Hematopoietic multipotent progenitor cell treated with erythropoietin and hydrocortisone succinate and interleukin-3 and kit ligand, for 17 days (in vitro differentiated cells): ENCODE measurements at regions not wholly inside any gene's neighbourhood (a gene's known extent, or its start where the extent isn't known, plus 50 kb on each side); places are given as distances from the start of the nearest gene placed in this dataset.

Source experiments
- DNase-seq: peaks from one replicate; pipeline ENCODE4 v3.0.0-alpha.2; 2015; ENCODE audit warnings: low spot score

- no peak for DNase-seq
These were observed 159.4 kb upstream of the TWIST2 start for GRCh38 chr2:238688193-238689153.

- no peak for DNase-seq
These were observed 158.6 kb upstream of the TWIST2 start for GRCh38 chr2:238689331-238689730.

GRCh38 chr2:238689871-238690389, 158.0 kb upstream of the TWIST2 start:
- DNase-seq: no peak

- DNase-seq: no peak
These were observed 157.4 kb upstream of the TWIST2 start for GRCh38 chr2:238690511-238690910.

GRCh38 chr2:238691596-238692491, 156.0 kb upstream of the TWIST2 start:
- no peak for DNase-seq

DNA sequence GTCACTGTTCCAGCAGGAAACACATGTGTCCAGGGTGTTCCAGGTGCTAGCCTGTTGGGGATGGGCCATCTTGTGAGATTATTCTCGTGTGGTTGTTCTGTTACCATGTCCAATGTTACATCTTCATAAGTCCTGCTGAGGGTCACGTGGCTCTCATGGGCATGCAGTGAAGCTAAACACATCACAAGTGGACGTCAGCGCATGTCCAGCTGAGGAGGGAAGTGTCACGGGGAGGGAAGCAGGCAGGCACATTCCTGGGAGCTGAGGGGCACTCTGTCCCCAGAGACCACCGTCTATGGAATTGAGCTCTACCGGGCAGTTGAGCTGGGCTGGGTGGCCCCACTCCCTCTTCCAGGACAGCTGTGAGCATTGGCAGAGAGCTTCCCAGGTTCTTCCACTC, 155.3 kb upstream of the TWIST2 start:
- no peak for DNase-seq

DNA sequence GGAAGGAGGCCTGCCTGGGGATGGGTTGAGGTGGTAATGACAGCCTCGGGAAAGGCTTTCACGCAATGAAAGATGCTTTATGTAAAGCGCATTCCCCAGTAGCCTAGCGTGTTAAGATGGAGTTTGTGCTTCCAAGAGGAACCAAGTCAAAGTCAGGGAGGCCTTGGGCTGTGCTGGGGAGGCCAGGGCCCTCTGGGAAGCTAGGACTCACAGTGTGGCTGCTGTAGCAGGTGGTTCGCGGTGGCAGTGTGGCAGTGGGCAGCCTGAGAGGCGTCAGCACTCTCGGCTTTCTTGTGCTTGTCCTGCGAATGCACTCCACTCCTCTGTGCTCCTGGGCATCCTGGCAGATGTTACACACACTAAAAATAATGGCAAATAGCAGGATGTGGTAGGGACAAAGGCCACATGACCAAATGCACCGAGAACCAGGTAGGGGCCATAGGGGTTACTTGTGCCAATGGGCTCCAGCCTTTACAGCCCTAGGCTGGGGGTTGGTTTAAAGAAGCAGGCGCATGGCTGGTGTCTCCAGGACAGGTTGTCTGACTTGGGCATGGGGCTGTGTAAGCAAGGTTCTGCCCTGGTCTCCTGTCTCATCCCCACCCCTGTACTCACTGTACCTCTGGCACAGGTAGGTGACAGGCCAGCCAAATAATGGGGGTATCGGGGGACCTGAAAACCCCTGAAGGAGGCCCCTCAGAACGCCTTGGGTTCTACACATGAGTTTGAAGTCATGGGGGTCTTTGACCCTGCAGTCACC, 154.4 kb upstream of the TWIST2 start:
- DNase-seq: no peak

DNA sequence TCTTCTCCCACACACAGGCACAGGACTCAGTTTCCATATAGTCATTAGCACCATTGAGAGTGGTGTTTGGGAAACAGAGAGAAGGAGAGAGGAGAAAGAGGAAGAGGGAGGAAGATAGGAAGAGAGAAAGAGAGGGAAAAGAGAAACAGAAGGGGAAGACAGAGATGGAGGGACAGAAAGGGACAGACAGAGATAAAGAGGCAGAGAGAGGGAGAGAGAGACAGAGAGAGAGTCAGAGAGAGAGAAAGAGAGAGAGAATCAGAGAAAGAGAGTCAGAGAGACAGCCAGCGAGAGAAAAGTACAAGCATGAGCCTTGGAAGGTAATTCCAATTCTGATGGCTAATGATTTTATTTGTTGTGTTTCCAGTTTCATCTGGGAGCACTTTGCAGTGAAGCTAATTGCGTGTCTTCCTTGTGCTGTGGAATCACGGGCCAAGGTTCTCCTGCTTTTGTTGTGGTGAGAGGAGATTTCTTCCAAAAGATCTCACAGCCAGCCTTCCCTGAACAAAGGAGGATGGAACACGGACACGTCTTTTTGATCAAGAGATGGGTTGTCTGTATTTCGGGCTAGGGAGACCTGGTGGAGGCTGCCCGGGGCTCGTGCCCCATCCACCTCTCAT, 153.6 kb upstream of the TWIST2 start:
- no peak for DNase-seq

DNA sequence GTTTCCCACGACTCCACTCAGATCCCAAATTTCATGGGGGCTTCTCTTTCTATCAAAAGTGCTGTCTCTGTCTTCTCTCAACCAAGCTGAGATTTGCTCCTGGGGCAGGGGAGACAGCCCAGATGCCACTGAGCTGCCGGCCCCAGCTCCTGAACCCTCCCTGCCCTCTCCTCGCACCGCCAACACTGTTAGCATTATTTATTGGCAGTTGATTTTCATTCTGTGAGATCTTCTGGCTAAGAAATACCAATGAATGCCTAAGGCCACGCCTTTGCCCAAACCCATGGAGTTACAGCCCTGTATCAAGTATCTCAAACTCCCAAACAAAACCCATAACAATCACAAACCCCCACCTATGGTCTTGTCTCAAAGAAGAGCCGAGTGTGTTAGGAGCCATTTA, 153.0 kb upstream of the TWIST2 start:
- DNase-seq: no peak

DNA sequence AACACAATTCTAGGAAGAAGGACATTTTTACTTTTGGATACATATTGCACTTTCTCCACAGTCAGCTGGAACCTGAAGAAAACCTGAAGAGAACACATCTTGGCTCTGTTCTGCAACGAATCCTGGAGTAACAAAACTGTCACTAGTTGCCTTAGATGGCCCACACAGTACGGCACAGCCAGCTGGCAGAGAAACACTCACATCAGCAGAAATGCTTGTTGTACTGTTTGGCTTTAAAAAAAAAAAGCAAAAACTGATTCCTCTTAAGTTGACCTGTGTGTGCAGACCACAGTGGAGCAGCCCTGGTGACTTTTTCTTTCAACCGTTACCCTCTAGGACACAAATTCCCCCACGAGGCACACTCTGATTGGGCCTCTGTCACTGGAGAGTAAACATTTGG, 152.3 kb upstream of the TWIST2 start:
- DNase-seq: no peak

DNA sequence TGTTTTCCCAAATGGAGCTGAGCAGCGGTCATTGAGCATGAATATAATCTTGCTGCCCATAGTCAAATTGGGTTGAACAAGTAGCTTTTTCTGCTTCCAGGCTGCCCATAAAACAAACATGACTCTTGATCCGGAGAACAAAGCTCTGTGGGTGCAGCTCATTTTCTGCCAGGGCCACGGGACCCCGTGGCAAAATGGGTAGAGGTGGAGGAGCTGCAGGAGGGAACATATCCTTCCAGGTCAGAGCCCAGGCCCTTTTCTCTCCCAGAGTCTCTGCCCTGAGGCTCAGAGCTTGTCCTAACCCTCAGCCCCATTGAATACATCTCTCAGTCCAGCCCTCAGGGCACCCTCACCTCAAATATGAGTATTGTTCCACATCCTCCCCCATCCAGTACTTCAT, 151.6 kb upstream of the TWIST2 start:
- DNase-seq: no peak

- DNase-seq: no peak
These were observed 151.1 kb upstream of the TWIST2 start for GRCh38 chr2:238696786-238697185.

GRCh38 chr2:238697193-238698071, 150.5 kb upstream of the TWIST2 start:
- no peak for DNase-seq

- no peak for DNase-seq
These were observed 149.9 kb upstream of the TWIST2 start for GRCh38 chr2:238698072-238698352.

DNA sequence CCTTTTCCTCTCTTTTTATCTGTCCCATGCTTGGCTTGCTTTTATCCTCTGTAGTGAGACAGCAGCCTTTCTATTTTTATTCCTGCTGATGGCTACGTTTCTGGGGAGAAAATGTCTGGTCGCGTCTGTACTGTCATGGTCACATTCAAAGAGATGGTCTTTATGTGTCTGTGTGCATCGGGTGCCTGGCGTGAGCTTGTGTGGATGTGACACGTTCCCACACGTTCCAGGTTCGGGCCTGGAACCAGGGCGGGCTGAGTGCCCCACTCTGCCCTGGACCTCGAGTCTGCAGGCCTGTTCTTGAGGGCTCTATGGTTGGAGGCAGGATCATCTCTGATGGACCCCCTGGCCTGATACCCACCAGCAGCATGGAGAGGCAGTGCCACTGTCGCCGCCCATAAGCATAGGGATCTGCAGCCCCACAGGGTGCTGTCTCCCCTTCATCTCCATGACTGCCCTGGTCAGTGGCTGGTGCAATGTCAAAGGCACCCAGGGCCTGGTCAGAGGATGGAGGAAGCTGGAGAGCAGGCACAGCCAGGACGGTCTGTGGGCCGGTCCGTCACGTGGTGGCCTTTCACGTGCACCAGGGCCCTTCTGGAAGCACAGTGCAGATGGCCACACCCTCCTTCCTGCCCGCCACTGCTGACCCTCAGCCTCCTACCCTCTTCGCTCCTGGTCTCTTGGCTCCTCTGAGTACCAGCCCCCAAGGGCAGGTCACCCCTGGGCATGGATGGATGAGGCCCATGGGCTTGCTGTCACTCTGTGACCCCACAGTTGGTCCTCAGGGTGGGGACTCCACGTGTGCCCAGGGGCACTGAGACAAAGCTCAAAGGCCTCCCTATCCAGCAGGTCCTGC, 149.2 kb upstream of the TWIST2 start:
- no peak for DNase-seq

- DNase-seq: no peak
These were observed 148.4 kb upstream of the TWIST2 start for GRCh38 chr2:238699307-238700116.

GRCh38 chr2:238700117-238700457, 147.8 kb upstream of the TWIST2 start:
- no peak for DNase-seq

GRCh38 chr2:238700506-238701340, 147.2 kb upstream of the TWIST2 start:
- DNase-seq: no peak
